IMR-90 (cell line): ENCODE measurements at regions not wholly inside any gene's neighbourhood (a gene's known extent, or its start where the extent isn't known, plus 50 kb on each side); places are given as distances from the start of the nearest gene placed in this dataset.

Experiments
- ATAC-seq: fragments of 200-7000 bp; cut with Tn5 transposase; 2 replicates; pipeline ENCODE4 v1.9.1; 2020; ENCODE audit warnings: low read depth, mild to moderate bottlenecking, moderate library complexity
- BruUV-seq: library from RNA; stranded (reverse); fragments of 400-500 nt; replicated peaks from 2 replicates; lab custom pipeline; 2021; lab: Mats Ljungman, UMichigan
- CTCF ChIA-PET: fragments of 300-600 bp; formaldehyde crosslinking; extraction: SDS; loops from one replicate; lab custom pipeline; 2021; ENCODE audit warnings: antibody characterized with exemption; lab: Yijun Ruan, JAX
- POLR2A ChIA-PET: fragments of 300-600 bp; sonication (Branson Sonifier 250); formaldehyde crosslinking; loops from one replicate; lab custom pipeline; 2022; ENCODE audit warnings: antibody characterized with exemption; ENCODE audit not compliant: unreplicated experiment; lab: Charles Lee
- DNase-seq: peaks from one replicate; pipeline ENCODE4 v3.0.0; 2013
- H2AFZ ChIP-seq: replicated peaks from 2 replicates; pipeline ENCODE3; 2013; ENCODE audit warnings: low read length, mild to moderate bottlenecking; ENCODE audit not compliant: poor library complexity
- H2AK5ac ChIP-seq: 2 replicates; pipeline ENCODE4 v1.6.1; 2013; ENCODE audit warnings: low read depth, low read length, inconsistent platforms
- H2AK9ac ChIP-seq: replicated peaks from 2 replicates; pipeline ENCODE3; 2013; ENCODE audit warnings: mild to moderate bottlenecking, low read depth, low read length, moderate library complexity; ENCODE audit not compliant: poor library complexity
- H2BK120ac ChIP-seq: 2 replicates; pipeline ENCODE4 v1.6.1; 2013; ENCODE audit warnings: low read depth, low read length, inconsistent platforms
- H2BK15ac ChIP-seq: 3 replicates; pipeline ENCODE4 v1.6.1; 2013; ENCODE audit warnings: low read depth, low read length, inconsistent platforms
- H2BK20ac ChIP-seq: 2 replicates; pipeline ENCODE4 v1.6.1; 2013; ENCODE audit warnings: low read depth, mild to moderate bottlenecking, inconsistent platforms, low read length, moderate library complexity
- H2BK5ac ChIP-seq: 2 replicates; pipeline ENCODE4 v1.6.1; 2013; ENCODE audit warnings: mild to moderate bottlenecking, low read depth, low read length, inconsistent platforms; ENCODE audit not compliant: poor library complexity, severe bottlenecking
- H3K14ac ChIP-seq: replicated peaks from 2 replicates; pipeline ENCODE4 v1.6.1; 2013; ENCODE audit warnings: low read depth, low read length, inconsistent platforms
- H3K18ac ChIP-seq: 2 replicates; pipeline ENCODE4 v1.6.1; 2013; ENCODE audit warnings: low read depth, low read length, control low read depth
- H3K23ac ChIP-seq: 2 replicates; pipeline ENCODE4 v1.6.1; 2013; ENCODE audit warnings: low read depth, low read length, inconsistent platforms
- H3K27ac ChIP-seq: 2 replicates; pipeline ENCODE4 v1.5.1; 2013; ENCODE audit warnings: mild to moderate bottlenecking, control low read depth, low read length; ENCODE audit not compliant: insufficient read depth
- H3K27me3 ChIP-seq: 2 replicates; pipeline ENCODE4 v1.6.1; 2013; ENCODE audit warnings: low read length; ENCODE audit not compliant: control insufficient read depth, insufficient read depth
- H3K36me3 ChIP-seq: 2 replicates; pipeline ENCODE4 v1.6.1; 2013; ENCODE audit warnings: low read length, mixed read lengths; ENCODE audit not compliant: control insufficient read depth, insufficient read depth
- H3K4ac ChIP-seq: 2 replicates; pipeline ENCODE4 v1.6.1; 2013; ENCODE audit warnings: low read depth, low read length, inconsistent platforms
- H3K4me1 ChIP-seq: 2 replicates; pipeline ENCODE4 v1.6.1; 2013; ENCODE audit warnings: low read length, mixed read lengths; ENCODE audit not compliant: control insufficient read depth, insufficient read depth
- H3K4me2 ChIP-seq: 2 replicates; pipeline ENCODE4 v1.6.1; 2013; ENCODE audit warnings: low read depth, mild to moderate bottlenecking, control low read depth, low read length, moderate library complexity
- H3K4me3 ChIP-seq: 2 replicates; pipeline ENCODE4 v1.5.1; 2013; ENCODE audit warnings: low read depth, mild to moderate bottlenecking, control low read depth, low read length, moderate library complexity; ENCODE audit not compliant: insufficient read depth
- H3K56ac ChIP-seq: 2 replicates; pipeline ENCODE4 v1.6.1; 2013; ENCODE audit warnings: low read length, inconsistent platforms; ENCODE audit not compliant: insufficient read depth; ENCODE audit errors: extremely low read depth
- H3K79me1 ChIP-seq, 2 experiments: 2 replicates each; pipeline ENCODE4 v1.6.1; 2013; ENCODE audit warnings: low read length in 2 of 2, inconsistent platforms in 1 of 2, low read depth in 1 of 2
- H3K9ac ChIP-seq: 2 replicates; pipeline ENCODE4 v1.6.1; 2013; ENCODE audit warnings: low read depth, low read length, control low read depth
- H3K9me1 ChIP-seq: 2 replicates; pipeline ENCODE4 v1.6.1; 2013; ENCODE audit warnings: low read length, inconsistent platforms; ENCODE audit not compliant: insufficient read depth
- H3K9me3 ChIP-seq: 2 replicates; pipeline ENCODE4 v1.6.1; 2013; ENCODE audit warnings: low read length; ENCODE audit not compliant: control insufficient read depth, insufficient read depth
- H4K20me1 ChIP-seq: 2 replicates; pipeline ENCODE4 v1.6.1; 2013; ENCODE audit warnings: low read length, inconsistent platforms; ENCODE audit not compliant: insufficient read depth
- H4K5ac ChIP-seq: 2 replicates; pipeline ENCODE4 v1.6.1; 2013; ENCODE audit warnings: mild to moderate bottlenecking, low read depth, low read length, control low read depth
- H4K8ac ChIP-seq, 2 experiments: 2 replicates each; pipeline ENCODE4 v1.6.1; 2013; ENCODE audit warnings: low read depth in 2 of 2, low read length in 2 of 2, control low read depth in 1 of 2, inconsistent platforms in 1 of 2
- H4K91ac ChIP-seq: 2 replicates; pipeline ENCODE4 v1.6.1; 2013; ENCODE audit warnings: low read depth, low read length, inconsistent platforms; ENCODE audit not compliant: insufficient read depth
- BHLHE40 ChIP-seq: fragments of 150-350 bp; IDR thresholded peaks from 2 replicates; pipeline ENCODE4 v1.6.1; 2016; ENCODE audit warnings: mild to moderate bottlenecking, low read depth, low read length
- CEBPB ChIP-seq: IDR thresholded peaks from 2 replicates; pipeline ENCODE4 v1.6.1; 2012; ENCODE audit warnings: low read depth, low read length, improper control_type of control experiment
- CHD1 ChIP-seq: IDR thresholded peaks from 2 replicates; pipeline ENCODE4 v1.6.1; 2012; ENCODE audit warnings: low read depth, low read length, improper control_type of control experiment
- FOS ChIP-seq: fragments of 150-350 bp; IDR thresholded peaks from 2 replicates; pipeline ENCODE4 v1.6.1; 2016; ENCODE audit warnings: low read depth, low read length
- MAFK ChIP-seq: IDR thresholded peaks from 2 replicates; pipeline ENCODE4 v1.6.1; 2012; ENCODE audit warnings: low read depth, low read length, improper control_type of control experiment
- MAZ ChIP-seq: IDR thresholded peaks from 2 replicates; pipeline ENCODE4 v1.6.1; 2012; ENCODE audit warnings: low read depth, mild to moderate bottlenecking, low read length, improper control_type of control experiment, moderate library complexity, borderline replicate concordance
- MXI1 ChIP-seq: IDR thresholded peaks from 2 replicates; pipeline ENCODE4 v1.6.1; 2012; ENCODE audit warnings: low read depth, mild to moderate bottlenecking, low read length, moderate library complexity, borderline replicate concordance
- NFE2L2 ChIP-seq: fragments of 150-350 bp; IDR thresholded peaks from 2 replicates; pipeline ENCODE4 v1.6.1; 2016; ENCODE audit warnings: low read depth, mild to moderate bottlenecking, low read length
- POLR2A ChIP-seq: IDR thresholded peaks from 2 replicates; pipeline ENCODE4 v1.6.1; 2012; ENCODE audit warnings: mild to moderate bottlenecking, low read depth, low read length
- RFX5 ChIP-seq: IDR thresholded peaks from 2 replicates; pipeline ENCODE4 v1.8.0; 2012; ENCODE audit warnings: low read depth, mild to moderate bottlenecking, low read length, moderate library complexity
- SMC3 ChIP-seq: fragments of 150-350 bp; IDR thresholded peaks from 2 replicates; pipeline ENCODE4 v1.6.1; 2016; ENCODE audit warnings: low read depth, mild to moderate bottlenecking, antibody characterized with exemption, low read length, moderate library complexity
- WGBS, 2 experiments: methylation state at CpG; one replicate each; pipeline versions ENCODE4 v1.1.5 to v1.1.7; 2013; ENCODE audit warnings: missing lambda C conversion rate in 2 of 2; ENCODE audit not compliant: insufficient read length in 1 of 2; ENCODE audit errors: extremely low coverage in 2 of 2; 5-methylcytosine and 5-hydroxymethylcytosine counted together
- dilution Hi-C: fragments of 300-500 bp; cut with HindIII; formaldehyde crosslinking; loops from one replicate; pipeline ENCODE4 v1.14.3; 2018; ENCODE audit warnings: low sequenced_read_pairs; ENCODE audit not compliant: unreplicated experiment
- in situ Hi-C: fragments of 300-500 bp; cut with MboI; formaldehyde crosslinking; loops from 3 replicates; pipeline ENCODE4 v1.14.3; 2019; ENCODE audit warnings: low sequenced_read_pairs, inconsistent platforms, mixed read lengths
- intact Hi-C: fragments of 100-400 bp; cut with micrococcal nuclease; formaldehyde crosslinking; loops from 2 replicates; pipeline ENCODE4 v1.10.0; 2022
- TF ChIP-seq, protein P1 (sequence below): conservative IDR thresholded peaks from 2 replicates; pipeline ENCODE4 v1.5.1; 2012; ENCODE audit warnings: mild to moderate bottlenecking, low read depth, low read length, improper control_type of control experiment
- TF ChIP-seq, protein P2 (sequence below): fragments of 150-350 bp; IDR thresholded peaks from 2 replicates; pipeline ENCODE4 v1.6.1; 2017; ENCODE audit warnings: mild to moderate bottlenecking, antibody characterized with exemption, low read length, low read depth
- TF ChIP-seq, protein P3 (sequence below): fragments of 150-350 bp; IDR thresholded peaks from 2 replicates; pipeline ENCODE4 v1.6.1; 2016; ENCODE audit warnings: low read depth, mild to moderate bottlenecking, low read length, moderate library complexity, borderline replicate concordance

DNA sequence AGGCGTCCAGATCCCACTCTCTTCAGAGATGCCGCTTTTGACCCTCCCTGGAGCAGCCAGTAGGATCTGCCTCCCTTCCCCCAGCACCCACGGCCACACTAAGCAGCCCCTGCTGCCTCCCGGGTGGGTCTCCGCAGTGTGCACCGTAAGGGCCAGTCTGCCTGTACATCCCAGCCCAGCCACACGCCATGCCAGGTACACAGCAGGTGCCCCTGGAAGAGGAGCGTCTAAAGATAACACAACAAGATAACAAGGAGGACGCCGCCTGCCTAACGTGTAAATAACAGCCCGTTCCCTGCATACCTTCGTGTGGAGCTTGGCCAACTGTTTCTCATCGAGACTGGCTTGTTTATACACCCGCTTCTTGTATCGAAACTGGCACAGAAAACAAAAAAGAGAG is 139.4 kb downstream of the SHANK2 start (continued):
- TF ChIP-seq BHLHE40 (no peak), FOS (no peak), CHD1 (no peak)
- TF ChIP-seq, protein P1, sequence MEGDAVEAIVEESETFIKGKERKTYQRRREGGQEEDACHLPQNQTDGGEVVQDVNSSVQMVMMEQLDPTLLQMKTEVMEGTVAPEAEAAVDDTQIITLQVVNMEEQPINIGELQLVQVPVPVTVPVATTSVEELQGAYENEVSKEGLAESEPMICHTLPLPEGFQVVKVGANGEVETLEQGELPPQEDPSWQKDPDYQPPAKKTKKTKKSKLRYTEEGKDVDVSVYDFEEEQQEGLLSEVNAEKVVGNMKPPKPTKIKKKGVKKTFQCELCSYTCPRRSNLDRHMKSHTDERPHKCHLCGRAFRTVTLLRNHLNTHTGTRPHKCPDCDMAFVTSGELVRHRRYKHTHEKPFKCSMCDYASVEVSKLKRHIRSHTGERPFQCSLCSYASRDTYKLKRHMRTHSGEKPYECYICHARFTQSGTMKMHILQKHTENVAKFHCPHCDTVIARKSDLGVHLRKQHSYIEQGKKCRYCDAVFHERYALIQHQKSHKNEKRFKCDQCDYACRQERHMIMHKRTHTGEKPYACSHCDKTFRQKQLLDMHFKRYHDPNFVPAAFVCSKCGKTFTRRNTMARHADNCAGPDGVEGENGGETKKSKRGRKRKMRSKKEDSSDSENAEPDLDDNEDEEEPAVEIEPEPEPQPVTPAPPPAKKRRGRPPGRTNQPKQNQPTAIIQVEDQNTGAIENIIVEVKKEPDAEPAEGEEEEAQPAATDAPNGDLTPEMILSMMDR, result no peak

DNA sequence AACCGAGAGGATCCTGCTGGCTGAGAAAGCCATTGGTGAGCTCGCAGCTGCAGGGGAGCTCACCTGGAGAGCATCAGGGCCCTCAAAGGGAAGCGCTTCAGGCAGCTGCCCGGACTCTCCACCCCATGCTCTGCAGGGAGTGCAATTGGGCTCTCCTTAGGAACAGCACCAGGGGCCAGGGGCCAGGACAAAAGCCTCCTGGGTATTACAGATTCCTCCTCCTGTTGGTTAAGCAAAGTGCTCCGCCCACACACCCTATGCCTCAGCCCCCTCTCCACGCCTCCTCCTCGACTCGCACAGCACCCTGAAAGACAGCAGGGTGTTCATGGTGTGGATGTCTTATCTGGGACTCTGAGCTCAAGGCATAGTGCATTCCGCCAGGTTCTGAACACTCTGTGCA is 139.9 kb downstream of the SHANK2 start:
- DNase-seq, result no peak
- ChIA-PET CTCF (no interaction called here), POLR2A (no interaction called here)
- no peak for ATAC-seq
- H3K36me3 ChIP-seq, result peaks cover 19% of the 10 kb centered on the region
- H4K8ac ChIP-seq, result no peak overlapping the region
- no peak overlapping the region for H3K9ac ChIP-seq
- H2AK9ac ChIP-seq, result no peak overlapping the region
- H3K56ac ChIP-seq, result no peak overlapping the region
- no peak overlapping the region for H2BK120ac ChIP-seq
- no peak overlapping the region for H4K91ac ChIP-seq
- no peak overlapping the region for H3K18ac ChIP-seq
- no peaks in the 10 kb centered on the region for H3K9me1 ChIP-seq
- H3K14ac ChIP-seq, result no peak overlapping the region
- no peaks in the 10 kb centered on the region for H3K79me1 ChIP-seq
- H4K20me1 ChIP-seq, result no peaks in the 10 kb centered on the region
- no peak overlapping the region for H3K4me2 ChIP-seq
- BruUV-seq, result no TSS peak
- WGBS, 2 experiments, result 78% methylated on average over 4 of the region's 9 CpGs; no CpG with 5 or more reads in 1 of the 2 experiments
- H3K4me1 ChIP-seq, result no peaks in the 10 kb centered on the region
- no peak overlapping the region for H3K23ac ChIP-seq
- dilution Hi-C loops, result no loop called here
- H4K5ac ChIP-seq, result no peak overlapping the region
- no peaks in the 10 kb centered on the region for H3K9me3 ChIP-seq
- H3K4me3 ChIP-seq, result no peak overlapping the region
- in situ Hi-C loops, result no loop called here
- TF ChIP-seq CEBPB (no peak), RFX5 (no peak), MAFK (no peak), FOS (no peak), MAZ (no peak), NFE2L2 (no peak), SMC3 (no peak), MXI1 (no peak), BHLHE40 (no peak), POLR2A (no peak)
- TF ChIP-seq, protein P2, sequence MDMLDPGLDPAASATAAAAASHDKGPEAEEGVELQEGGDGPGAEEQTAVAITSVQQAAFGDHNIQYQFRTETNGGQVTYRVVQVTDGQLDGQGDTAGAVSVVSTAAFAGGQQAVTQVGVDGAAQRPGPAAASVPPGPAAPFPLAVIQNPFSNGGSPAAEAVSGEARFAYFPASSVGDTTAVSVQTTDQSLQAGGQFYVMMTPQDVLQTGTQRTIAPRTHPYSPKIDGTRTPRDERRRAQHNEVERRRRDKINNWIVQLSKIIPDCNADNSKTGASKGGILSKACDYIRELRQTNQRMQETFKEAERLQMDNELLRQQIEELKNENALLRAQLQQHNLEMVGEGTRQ, result no peak
- TF ChIP-seq, protein P3, sequence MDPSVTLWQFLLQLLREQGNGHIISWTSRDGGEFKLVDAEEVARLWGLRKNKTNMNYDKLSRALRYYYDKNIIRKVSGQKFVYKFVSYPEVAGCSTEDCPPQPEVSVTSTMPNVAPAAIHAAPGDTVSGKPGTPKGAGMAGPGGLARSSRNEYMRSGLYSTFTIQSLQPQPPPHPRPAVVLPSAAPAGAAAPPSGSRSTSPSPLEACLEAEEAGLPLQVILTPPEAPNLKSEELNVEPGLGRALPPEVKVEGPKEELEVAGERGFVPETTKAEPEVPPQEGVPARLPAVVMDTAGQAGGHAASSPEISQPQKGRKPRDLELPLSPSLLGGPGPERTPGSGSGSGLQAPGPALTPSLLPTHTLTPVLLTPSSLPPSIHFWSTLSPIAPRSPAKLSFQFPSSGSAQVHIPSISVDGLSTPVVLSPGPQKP, result no peak
- H2BK20ac ChIP-seq, result no peak overlapping the region
- no peak overlapping the region for H3K4ac ChIP-seq
- H3K27me3 ChIP-seq, result no peaks in the 10 kb centered on the region
- no peak overlapping the region for H3K27ac ChIP-seq
- H2AK5ac ChIP-seq, result no peak overlapping the region
- H2BK15ac ChIP-seq, result no peak overlapping the region
- no peak overlapping the region for H2AFZ ChIP-seq
- intact Hi-C loops, result loop anchor here (10.0 kb wide), 1 partner anchor 142 kb away; the partner anchor contains the start of gene SHANK2
- no peak overlapping the region for H2BK5ac ChIP-seq
